CD4-positive, alpha-beta T cell treated with Interleukin-15 for 4 hours (primary cell): ENCODE measurements at regions not wholly inside any gene's neighbourhood (a gene's known extent, or its start where the extent isn't known, plus 50 kb on each side); places are given as distances from the start of the nearest gene placed in this dataset.
A peak's percentile ranks its signal among the peaks of the same experiment; 100 is the strongest.

Experiments used
- DNase-seq: peaks from one replicate; pipeline ENCODE4 v3.0.0-alpha.2; 2020; ENCODE audit warnings: low spot score

GRCh38 chr10:118246332-118247295 is 95.5 kb downstream of the FAM204A start:
- DNase-seq = no peak

- DNase-seq = no peak
These were observed 98.2 kb downstream of the FAM204A start for GRCh38 chr10:118243907-118244306.

- DNase-seq = peak; percentile 60
These were observed 100.6 kb downstream of the FAM204A start for GRCh38 chr10:118241229-118242137.

- DNase-seq = no peak
These were observed 102.9 kb downstream of the FAM204A start for GRCh38 chr10:118239236-118239630.

- DNase-seq = no peak
These were observed 103.4 kb downstream of the FAM204A start for GRCh38 chr10:118238573-118239235.

GRCh38 chr10:118237930-118238329 is 104.2 kb downstream of the FAM204A start:
- no peak for DNase-seq

GRCh38 chr10:118234683-118235082 is 107.4 kb downstream of the FAM204A start:
- no peak for DNase-seq

- DNase-seq = no peak
These were observed 121.7 kb downstream of the FAM204A start for GRCh38 chr10:118220346-118220850.

GRCh38 chr10:118218562-118218961 is 123.6 kb downstream of the FAM204A start:
- DNase-seq = no peak

GRCh38 chr10:118216571-118217170 is 125.5 kb downstream of the FAM204A start:
- DNase-seq = no peak

GRCh38 chr10:118216020-118216419 is 126.1 kb downstream of the FAM204A start:
- no peak for DNase-seq

- DNase-seq = no peak
These were observed 127.3 kb downstream of the FAM204A start for GRCh38 chr10:118214776-118215175.

- no peak for DNase-seq
These were observed 128.7 kb downstream of the FAM204A start for GRCh38 chr10:118213436-118213835.

GRCh38 chr10:118210276-118210675 is 131.8 kb downstream of the FAM204A start:
- no peak for DNase-seq

- DNase-seq = no peak
These were observed 132.9 kb downstream of the FAM204A start for GRCh38 chr10:118209215-118209614.

- DNase-seq = no peak
These were observed 134.6 kb downstream of the FAM204A start for GRCh38 chr10:118207470-118208007.

- DNase-seq = no peak
These were observed 137.7 kb downstream of the FAM204A start for GRCh38 chr10:118204292-118204943.

GRCh38 chr10:118203461-118203860 is 138.7 kb downstream of the FAM204A start:
- DNase-seq = no peak

- DNase-seq = no peak
These were observed 146.4 kb downstream of the FAM204A start for GRCh38 chr10:118195729-118196128.

- DNase-seq = no peak
These were observed 146.9 kb upstream of the RAB11FIP2 start for GRCh38 chr10:118193642-118194041.

GRCh38 chr10:118181021-118181420 is 134.3 kb upstream of the RAB11FIP2 start:
- DNase-seq = no peak
